HCT116 (cell line): ENCODE measurements at regions not wholly inside any gene's neighbourhood (a gene's known extent, or its start where the extent isn't known, plus 50 kb on each side); places are given as distances from the start of the nearest gene placed in this dataset.

Source experiments
- ATAC-seq: fragments of 200-7000 bp; cut with Tn5 transposase; 2 replicates; pipeline ENCODE4 v1.9.1; 2020; ENCODE audit warnings: mild to moderate bottlenecking, moderate library complexity
- BruUV-seq: library from RNA; stranded (reverse); fragments of 400-500 nt; replicated peaks from 2 replicates; lab custom pipeline; 2021; lab: Mats Ljungman, UMichigan
- CTCF ChIA-PET: fragments of 300-600 bp; sonication (Branson Sonifier 250); formaldehyde crosslinking; loops from one replicate; lab custom pipeline; 2021; ENCODE audit warnings: antibody characterized with exemption; lab: Charles Lee
- POLR2A ChIA-PET: fragments of 300-600, 350-600 bp; sonication (Branson Sonifier 250); formaldehyde crosslinking; loops from one replicate; lab custom pipeline; 2021; ENCODE audit warnings: antibody characterized with exemption; lab: Charles Lee
- RAD21 ChIA-PET, 2 experiments: fragments of 300-600 bp; sonication (Branson Sonifier 250); formaldehyde crosslinking; loops; one replicate each; lab custom pipeline; 2023; ENCODE audit warnings: low total read pairs in 2 of 2; ENCODE audit not compliant: uncharacterized antibody in 2 of 2, unreplicated experiment in 2 of 2, low non-redundant PET in 1 of 2; lab: Charles Lee
- DNase-seq: peaks from one replicate; pipeline ENCODE4 v3.0.0-alpha.2; 2010; ENCODE audit warnings: low read depth, low spot score
- H2AFZ ChIP-seq: fragments of 200-600 bp; shearing (Covaris generic), sonication (generic); 2 replicates; pipeline ENCODE4 v1.6.1; 2017; ENCODE audit warnings: low read depth, mixed run types, mixed read lengths, antibody characterized with exemption, low read length; ENCODE audit not compliant: poor library complexity, severe bottlenecking
- H3K27ac ChIP-seq: 2 replicates; pipeline ENCODE4 v1.5.1; 2012; ENCODE audit warnings: low read depth, low read length
- H3K27me3 ChIP-seq: fragments of 200-600 bp; sonication (generic); 2 replicates; pipeline ENCODE4 v1.6.1; 2016; ENCODE audit warnings: mixed run types, low read length, mixed read lengths; ENCODE audit not compliant: insufficient read depth
- H3K36me3 ChIP-seq, 2 experiments: fragments of 200-500 bp in 1 of 2; fragments of 200-600 bp in 1 of 2; sonication (Bioruptor generic) in 1 of 2; sonication (generic) in 1 of 2; 2 replicates each; pipeline versions ENCODE4 v1.5.1 to v1.6.1; 2014 to 2016; ENCODE audit warnings: low read length in 2 of 2, inconsistent platforms in 1 of 2, mixed read lengths in 1 of 2, mixed run types in 1 of 2; ENCODE audit not compliant: insufficient read depth in 2 of 2, control insufficient read depth in 1 of 2
- H3K4me1 ChIP-seq, 2 experiments: fragments of 200-600 bp in 1 of 2; sonication (generic) in 1 of 2; 2 replicates each; pipeline versions ENCODE4 v1.5.1 to v1.6.1; 2012 to 2017; ENCODE audit warnings: low read length in 2 of 2, inconsistent platforms in 1 of 2, mild to moderate bottlenecking in 1 of 2, mixed read lengths in 1 of 2, mixed run types in 1 of 2, moderate library complexity in 1 of 2; ENCODE audit not compliant: insufficient read depth in 2 of 2, control insufficient read depth in 1 of 2
- H3K4me2 ChIP-seq: fragments of 200-600 bp; sonication (generic); 2 replicates; pipeline ENCODE4 v1.6.1; 2017; ENCODE audit warnings: mixed run types, low read length, mixed read lengths
- H3K4me3 ChIP-seq, 2 experiments: fragments of 200-600 bp in 1 of 2; sonication (generic) in 1 of 2; replicated peaks in 1 of 2; 2 replicates each; pipeline ENCODE4 v1.5.1; 2011 to 2016; ENCODE audit warnings: low read length in 2 of 2, control low read depth in 1 of 2, low read depth in 1 of 2, mild to moderate bottlenecking in 1 of 2, mixed read lengths in 1 of 2, mixed run types in 1 of 2
- H3K79me2 ChIP-seq: fragments of 200-600 bp; sonication (generic); 2 replicates; pipeline ENCODE4 v1.6.1; 2017; ENCODE audit warnings: mild to moderate bottlenecking, mixed run types, low read length, moderate library complexity, mixed read lengths; ENCODE audit not compliant: insufficient read depth
- H3K9ac ChIP-seq: fragments of 200-600 bp; sonication (generic); 2 replicates; pipeline ENCODE4 v1.6.1; 2016; ENCODE audit warnings: low read length, mixed read lengths
- H3K9me2 ChIP-seq: fragments of 200-600 bp; sonication (generic), shearing (Covaris generic); 2 replicates; pipeline ENCODE4 v1.6.1; 2017; ENCODE audit warnings: mixed run types, mild to moderate bottlenecking, moderate library complexity; ENCODE audit not compliant: insufficient read depth
- H3K9me3 ChIP-seq, 2 experiments: fragments of 200-500 bp in 1 of 2; fragments of 200-600 bp in 1 of 2; sonication (Bioruptor generic) in 1 of 2; sonication (generic) in 1 of 2; 2 replicates each; pipeline ENCODE4 v1.6.1; 2014 to 2017; ENCODE audit warnings: low read length in 2 of 2, mixed read lengths in 2 of 2, inconsistent platforms in 1 of 2, low read depth in 1 of 2, mild to moderate bottlenecking in 1 of 2, mixed run types in 1 of 2, moderate library complexity in 1 of 2; ENCODE audit not compliant: control insufficient read depth in 1 of 2, insufficient read depth in 1 of 2
- H4K20me1 ChIP-seq: fragments of 200-600 bp; sonication (generic), shearing (Covaris generic); 2 replicates; pipeline ENCODE4 v1.6.1; 2017; ENCODE audit warnings: mixed run types, mild to moderate bottlenecking, moderate library complexity; ENCODE audit not compliant: insufficient read depth
- CEBPB ChIP-seq: IDR thresholded peaks from 2 replicates; pipeline ENCODE4 v1.6.1; 2012; ENCODE audit warnings: low read depth
- EGR1 ChIP-seq: IDR thresholded peaks from 2 replicates; pipeline ENCODE4 v1.6.1; 2012; ENCODE audit warnings: low read depth
- ELF1 ChIP-seq: IDR thresholded peaks from 2 replicates; pipeline ENCODE4 v1.6.1; 2012; ENCODE audit warnings: low read depth, borderline replicate concordance
- EZH2phosphoT487 ChIP-seq: fragments of 200-600 bp; IDR thresholded peaks from 2 replicates; pipeline ENCODE4 v1.6.1; 2018; ENCODE audit warnings: antibody characterized with exemption, borderline replicate concordance
- FOSL1 ChIP-seq: IDR thresholded peaks from 2 replicates; pipeline ENCODE4 v1.6.1; 2012; ENCODE audit warnings: low read depth
- POLR2A ChIP-seq: IDR thresholded peaks from 2 replicates; pipeline ENCODE4 v1.7.0; 2011; ENCODE audit warnings: borderline replicate concordance; ENCODE audit not compliant: insufficient read depth, insufficient read length; ENCODE audit errors: extremely low read depth
- POLR2AphosphoS5 ChIP-seq: IDR thresholded peaks from 2 replicates; pipeline ENCODE4 v1.6.1; 2011; ENCODE audit warnings: mild to moderate bottlenecking, low read depth, low read length, moderate library complexity
- SIN3A ChIP-seq: IDR thresholded peaks from 2 replicates; pipeline ENCODE4 v1.6.1; 2012; ENCODE audit warnings: low read depth
- SP1 ChIP-seq: IDR thresholded peaks from 2 replicates; pipeline ENCODE4 v1.6.1; 2012; ENCODE audit warnings: low read depth
- TCF7L2 ChIP-seq: IDR thresholded peaks from 2 replicates; pipeline ENCODE4 v1.7.0; 2011; ENCODE audit warnings: borderline replicate concordance, inconsistent platforms; ENCODE audit not compliant: insufficient read depth, insufficient read length; ENCODE audit errors: extremely low read depth
- YY1 ChIP-seq: IDR thresholded peaks from 2 replicates; pipeline ENCODE4 v1.6.1; 2011; ENCODE audit warnings: low read length, low read depth, moderate library complexity, mild to moderate bottlenecking; ENCODE audit not compliant: insufficient replicate concordance; ENCODE audit errors: extremely low read depth
- ZFX ChIP-seq: fragments of 450-650 bp; IDR thresholded peaks from 2 replicates; pipeline ENCODE4 v1.6.1; 2017
- ZNF274 ChIP-seq: fragments of 200-500 bp; sonication (Bioruptor generic); IDR thresholded peaks from 2 replicates; pipeline ENCODE4 v1.6.1; 2014; ENCODE audit warnings: mild to moderate bottlenecking, low read depth, low read length, inconsistent platforms
- intact Hi-C: fragments of 100-400 bp; cut with micrococcal nuclease; formaldehyde crosslinking; loops from 2 replicates; pipeline ENCODE4 v1.10.0; 2022

GRCh38 chr13:40480915-40481516 is 185.4 kb downstream of the FOXO1 start:
- TF ChIP-seq ELF1 (no peak), EZH2phosphoT487 (no peak), ZFX (no peak), CEBPB (no peak), EGR1 (no peak), SIN3A (no peak), YY1 (no peak), POLR2A (no peak), ZNF274 (no peak), FOSL1 (no peak), SP1 (no peak), TCF7L2 (no peak), POLR2AphosphoS5 (no peak)
- H3K4me1 ChIP-seq, result peaks cover 0 to 5% of the 10 kb centered on the region in 2 experiments; a peak in 1 of 4 replicates
- CTCF ChIA-PET, result no interaction called here

More at GRCh38 chr13:40480915-40481516, 185.4 kb downstream of the FOXO1 start:
- no peak overlapping the region for H3K9ac ChIP-seq
- no peaks in the 10 kb centered on the region for H3K79me2 ChIP-seq
- ChIA-PET RAD21 (no interaction called here), POLR2A (no interaction called here)
- ATAC-seq (no peak), DNase-seq (no peak)
- no peaks in the 10 kb centered on the region for H3K27me3 ChIP-seq
- no peak overlapping the region for H2AFZ ChIP-seq
- BruUV-seq, result no TSS peak
- no peak overlapping the region for H3K27ac ChIP-seq
- H3K9me2 ChIP-seq, result no peaks in the 10 kb centered on the region
- intact Hi-C loops, result no loop called here
- H3K4me3 ChIP-seq, result no peak overlapping the region
- H3K4me2 ChIP-seq, result no peak overlapping the region
- no peaks in the 10 kb centered on the region for H3K9me3 ChIP-seq
- no peaks in the 10 kb centered on the region for H3K36me3 ChIP-seq
- no peaks in the 10 kb centered on the region for H4K20me1 ChIP-seq
